Transverse colon (tissue), 4 donors: ENCODE measurements at regions not wholly inside any gene's neighbourhood (a gene's known extent, or its start where the extent isn't known, plus 50 kb on each side); places are given as distances from the start of the nearest gene placed in this dataset.

Experiments
- DNase-seq: peaks from one replicate; pipeline ENCODE4 v3.0.0-alpha.2; 2019
- H3K27ac ChIP-seq, 4 donors: fragments of 200-600 bp; sonication (generic); 2 replicates each; pipeline ENCODE4 v1.5.1; 2016 to 2018; ENCODE audit warnings: inconsistent platforms in 4 of 4
- H3K27me3 ChIP-seq: fragments of 200-600 bp; sonication (generic); 2 replicates; pipeline ENCODE4 v1.5.1; 2017; ENCODE audit warnings: inconsistent platforms
- H3K36me3 ChIP-seq, 4 donors: fragments of 200-600 bp; sonication (generic); 2 replicates each; pipeline ENCODE4 v1.5.1; 2017 to 2019; ENCODE audit warnings: inconsistent platforms in 4 of 4
- H3K4me1 ChIP-seq, 4 donors: fragments of 200-600 bp; sonication (generic); 2 replicates each; pipeline ENCODE4 v1.5.1; 2017 to 2020; ENCODE audit warnings: inconsistent platforms in 4 of 4
- H3K4me3 ChIP-seq, 4 donors: fragments of 200-600 bp; sonication (generic); 1 replicate in 1 of 4; 2 replicates in 3 of 4; pipeline versions ENCODE4 v1.5.1 to v1.6.1; 2017 to 2019; ENCODE audit warnings: inconsistent platforms in 4 of 4
- H3K9me3 ChIP-seq, 2 donors: fragments of 200-600 bp; sonication (generic); 2 replicates each; pipeline ENCODE4 v1.5.1; 2017 to 2019; ENCODE audit warnings: inconsistent platforms in 2 of 2
- CTCF ChIP-seq, 5 experiments: fragments of 200-600 bp in 3 of 5; fragments of 450-650 bp in 2 of 5; sonication (generic) in 3 of 5; IDR thresholded peaks; 1 replicate in 2 of 5; 2 replicates in 3 of 5; pipeline ENCODE4 v1.5.1; 2016 to 2017; ENCODE audit warnings: antibody characterized with exemption in 5 of 5, inconsistent platforms in 3 of 5, mild to moderate bottlenecking in 2 of 5, moderate library complexity in 1 of 5
- EP300 ChIP-seq: sonication (generic); formaldehyde crosslinking; IDR thresholded peaks from one replicate; pipeline ENCODE4 v1.6.1; 2017; ENCODE audit warnings: antibody characterized with exemption, low read depth
- POLR2A ChIP-seq: fragments of 450-650 bp; IDR thresholded peaks from one replicate; pipeline ENCODE4 v1.6.1; 2016; ENCODE audit warnings: antibody characterized with exemption, mild to moderate bottlenecking, moderate library complexity
- POLR2AphosphoS5 ChIP-seq, 3 donors: sonication (generic); formaldehyde crosslinking; IDR thresholded peaks; one replicate each; pipeline ENCODE4 v1.6.1; 2016; ENCODE audit warnings: antibody characterized with exemption in 3 of 3
- WGBS, 2 donors: methylation state at CpG; one replicate each; pipeline ENCODE4 v1.1.5; 2018; ENCODE audit warnings: low coverage in 1 of 2; 5-methylcytosine and 5-hydroxymethylcytosine counted together
- in situ Hi-C, 4 donors: fragments of 200-750 bp; cut with MboI; loops; one replicate each; pipeline versions ENCODE4 v1.15.0 to v1.15.1; 2017; ENCODE audit warnings: low sequenced_read_pairs in 3 of 4, low pct_ligation_motif_present in 1 of 4, low pct_unique_long_range_greater_than_20kb in 1 of 4
- intact Hi-C: fragments of 100-400 bp; cut with DNase I; formaldehyde crosslinking; loops from one replicate; pipeline ENCODE4 v1.15.1; 2023; ENCODE audit warnings: low total_unique reads

DNA sequence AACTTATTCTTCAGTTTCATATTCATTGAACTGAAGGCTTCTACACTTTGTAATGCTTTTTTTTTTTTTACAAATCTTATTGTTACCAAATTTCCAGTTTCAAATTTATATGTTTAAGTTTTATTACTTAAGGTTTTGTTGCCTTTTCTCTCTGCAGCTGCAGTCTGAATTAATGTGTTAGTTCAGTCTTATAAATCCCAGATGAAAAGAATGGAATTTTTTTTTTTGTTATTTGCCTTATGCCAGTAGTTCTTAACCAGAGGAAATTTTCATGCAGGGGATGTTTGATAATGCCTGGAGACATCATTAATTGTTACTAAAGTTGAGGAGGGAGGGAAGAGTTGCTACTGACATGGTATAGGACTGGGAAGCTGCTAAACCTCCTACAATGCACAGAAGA, 367.9 kb upstream of the SPRY2 start:
- in situ Hi-C loops (no loop called here), intact Hi-C loops (no loop called here)
- no peak for DNase-seq
- Histone ChIP-seq H3K4me3 (no peak overlapping the region), H3K36me3 (no peaks in the 10 kb centered on the region), H3K9me3 (no peaks in the 10 kb centered on the region), H3K4me1 (no peaks in the 10 kb centered on the region), H3K27me3 (no peaks in the 10 kb centered on the region), H3K27ac (no peak overlapping the region)
- TF ChIP-seq POLR2A = no peak
- no peak for TF ChIP-seq POLR2AphosphoS5 (IDR thresholded peaks at IDR 0.05)
- no peak for TF ChIP-seq CTCF (IDR thresholded peaks at IDR 0.05)
- TF ChIP-seq EP300 = no peak

DNA sequence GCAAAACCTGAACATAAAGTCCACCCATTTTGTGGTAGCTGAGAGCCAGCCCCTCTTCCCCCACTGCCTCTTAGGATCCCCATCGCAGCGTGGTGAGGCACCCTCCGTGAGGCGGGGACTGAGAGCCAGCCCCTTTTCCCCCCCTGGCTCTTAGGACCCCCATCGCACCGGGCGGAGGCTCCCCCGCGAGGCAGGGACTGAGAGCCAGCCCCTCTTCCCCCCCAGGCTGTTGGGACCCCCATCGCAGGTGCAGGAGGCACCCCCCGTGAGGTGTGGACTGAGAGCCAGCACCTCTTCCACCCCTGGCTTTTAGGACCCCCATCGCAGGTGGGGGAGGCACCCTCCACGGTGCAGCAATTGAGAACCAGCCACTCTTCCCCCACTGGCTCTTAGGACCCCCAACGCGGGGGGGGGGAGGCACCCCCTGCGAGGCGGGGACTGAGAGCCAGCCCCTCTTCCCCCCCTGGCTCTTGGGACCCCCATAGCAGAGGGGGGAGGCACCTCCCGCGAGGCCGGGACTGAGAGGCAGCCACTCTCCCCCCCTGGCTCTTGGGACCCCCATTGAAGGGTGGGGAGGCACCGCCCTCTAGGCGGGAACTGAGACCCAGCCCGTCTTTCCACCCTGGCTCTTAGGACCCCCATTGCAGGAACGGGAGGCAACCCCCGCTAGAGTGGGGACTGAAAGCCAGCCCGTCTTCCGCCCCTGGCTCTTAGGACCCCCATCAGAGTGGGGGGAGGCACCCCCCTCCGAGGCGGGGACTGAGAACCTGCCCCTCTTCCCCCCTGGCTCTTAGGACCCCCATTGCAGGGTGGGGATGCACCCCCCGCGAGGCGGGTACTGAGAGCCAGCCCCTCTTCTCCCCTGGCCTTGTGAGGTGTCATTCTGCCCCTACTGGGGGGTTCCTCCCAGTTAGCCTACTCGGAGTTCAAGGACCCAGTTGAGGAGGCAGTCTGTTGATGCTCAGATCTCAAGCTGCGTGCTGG, 366.4 kb upstream of the SPRY2 start:
- no peak for TF ChIP-seq POLR2AphosphoS5 (IDR thresholded peaks at IDR 0.05)
- no peak for TF ChIP-seq EP300
- TF ChIP-seq POLR2A = no peak
- TF ChIP-seq CTCF (IDR thresholded peaks at IDR 0.05) = no peak
- Histone ChIP-seq H3K4me1 (no peaks in the 10 kb centered on the region), H3K27me3 (no peaks in the 10 kb centered on the region), H3K4me3 (no peak overlapping the region), H3K36me3 (no peaks in the 10 kb centered on the region), H3K9me3 (no peaks in the 10 kb centered on the region), H3K27ac (no peak overlapping the region)
- in situ Hi-C loops (no loop called here), intact Hi-C loops (no loop called here)
- no peak for DNase-seq
- WGBS, 2 donors = 80 to 90% methylated on average over 1 to 33 of the region's 34 CpGs

GRCh38 chr13:80706164-80706471, 365.2 kb upstream of the SPRY2 start:
- 95% methylated on average over 4 of the region's 10 CpGs; no CpG with 5 or more reads in 1 of the 2 donors for WGBS, 2 donors
- H3K4me3 ChIP-seq = no peak overlapping the region
- H3K36me3 ChIP-seq = no peaks in the 10 kb centered on the region
- no peak for DNase-seq
- H3K27me3 ChIP-seq = no peaks in the 10 kb centered on the region
- in situ Hi-C loops = no loop called here
- intact Hi-C loops = no loop called here
- no peak overlapping the region for H3K27ac ChIP-seq
- TF ChIP-seq EP300 (no peak), CTCF (IDR thresholded peaks at IDR 0.05) (no peak), POLR2A (no peak), POLR2AphosphoS5 (IDR thresholded peaks at IDR 0.05) (no peak)
- no peaks in the 10 kb centered on the region for H3K9me3 ChIP-seq
- no peaks in the 10 kb centered on the region for H3K4me1 ChIP-seq

GRCh38 chr13:80705371-80706163, 364.6 kb upstream of the SPRY2 start:
- Histone ChIP-seq H3K27ac (no peak overlapping the region), H3K4me1 (no peaks in the 10 kb centered on the region), H3K4me3 (no peak overlapping the region), H3K9me3 (no peaks in the 10 kb centered on the region), H3K36me3 (no peaks in the 10 kb centered on the region), H3K27me3 (no peaks in the 10 kb centered on the region)
- in situ Hi-C loops = no loop called here
- TF ChIP-seq POLR2AphosphoS5 (IDR thresholded peaks at IDR 0.05) (no peak), POLR2A (no peak), EP300 (no peak), CTCF (IDR thresholded peaks at IDR 0.05) (no peak)
- DNase-seq = no peak
- WGBS, 2 donors = 93 to 100% methylated on average over 5 to 16 of the region's 30 CpGs
- intact Hi-C loops = no loop called here
